ENCODE measurements at regions not wholly inside any gene's neighbourhood (a gene's known extent, or its start where the extent isn't known, plus 50 kb on each side); places are given as distances from the start of the nearest gene placed in this dataset.

- Histone ChIP-seq H3K4me3 (ENCODE audit: low read length) (no peak overlapping the region), H3K4me1 (ENCODE audit: insufficient read depth, low read length) (no peaks in the 10 kb centered on the region), H3K27me3 (ENCODE audit: control insufficient read depth in 1 of 2, insufficient read depth in 2 of 2, low read length in 2 of 2) (no peaks in the 10 kb centered on the region), H3K9me3 (ENCODE audit: control insufficient read depth in 1 of 2, insufficient read depth in 1 of 2, low read length in 2 of 2) (no peaks in the 10 kb centered on the region), H3K36me3 (ENCODE audit: insufficient read depth, low read length) (no peaks in the 10 kb centered on the region), H3K27ac (ENCODE audit: low read depth in 1 of 2, low read length in 2 of 2) (no peak overlapping the region)
- H3K27me3 Mint-ChIP-seq: no peaks in the 10 kb centered on the region
- intact Hi-C loops (cut with DNase I, micrococcal nuclease): no loop called here
- no peak overlapping the region for H3K4me3 Mint-ChIP-seq
- H3K27ac Mint-ChIP-seq: no peak overlapping the region
- no peak for DNase-seq
- POLR2A ChIA-PET: no interaction called here
- no peaks in the 10 kb centered on the region for H3K4me1 Mint-ChIP-seq (ENCODE audit: low read depth)
- H3K36me3 Mint-ChIP-seq (ENCODE audit: low read depth): no peaks in the 10 kb centered on the region
- ATAC-seq (ENCODE audit: poor library complexity): no peak
- CTCF ChIA-PET: interaction anchor here (1.6 kb wide), 1 partner anchor 16 kb away, joined by 5 read pairs; no protein-coding TSS in a partner anchor
- TF ChIP-seq CTCF (IDR thresholded peaks at IDR 0.05): no peak
- no peaks in the 10 kb centered on the region for H3K9me3 Mint-ChIP-seq
Measured at GRCh38 chr3:17825298-17825697, 82.9 kb upstream of the TBC1D5 start.

- Mint-ChIP-seq H3K9me3 (no peaks in the 10 kb centered on the region), H3K4me1 (ENCODE audit: low read depth) (no peaks in the 10 kb centered on the region), H3K27me3 (no peaks in the 10 kb centered on the region), H3K27ac (no peak overlapping the region), H3K36me3 (ENCODE audit: low read depth) (no peaks in the 10 kb centered on the region), H3K4me3 (no peak overlapping the region)
- ChIA-PET CTCF (interaction anchor here (1.6 kb wide), 1 partner anchor 17 kb away, joined by 5 read pairs; no protein-coding TSS in a partner anchor), POLR2A (no interaction called here)
- intact Hi-C loops (cut with DNase I, micrococcal nuclease): no loop called here
- no peaks in the 10 kb centered on the region for H3K27me3 ChIP-seq (ENCODE audit: control insufficient read depth in 1 of 2, insufficient read depth in 2 of 2, low read length in 2 of 2)
- H3K36me3 ChIP-seq (ENCODE audit: insufficient read depth, low read length): no peaks in the 10 kb centered on the region
- no peak for TF ChIP-seq CTCF (IDR thresholded peaks at IDR 0.05)
- no peak overlapping the region for H3K4me3 ChIP-seq (ENCODE audit: low read length)
- H3K4me1 ChIP-seq (ENCODE audit: insufficient read depth, low read length): no peaks in the 10 kb centered on the region
- ATAC-seq (ENCODE audit: poor library complexity) (no peak), DNase-seq (no peak)
- H3K9me3 ChIP-seq (ENCODE audit: control insufficient read depth in 1 of 2, insufficient read depth in 1 of 2, low read length in 2 of 2): no peaks in the 10 kb centered on the region
- no peak overlapping the region for H3K27ac ChIP-seq (ENCODE audit: low read depth in 1 of 2, low read length in 2 of 2)
Measured at GRCh38 chr3:17823816-17824215, 81.4 kb upstream of the TBC1D5 start.

- ATAC-seq (ENCODE audit: poor library complexity) (no peak), DNase-seq (no peak)
- no peak for TF ChIP-seq CTCF (IDR thresholded peaks at IDR 0.05)
- intact Hi-C loops (cut with DNase I, micrococcal nuclease): no loop called here
- Mint-ChIP-seq H3K4me1 (ENCODE audit: low read depth) (no peaks in the 10 kb centered on the region), H3K27ac (no peak overlapping the region), H3K27me3 (no peaks in the 10 kb centered on the region), H3K9me3 (no peaks in the 10 kb centered on the region), H3K36me3 (ENCODE audit: low read depth) (no peaks in the 10 kb centered on the region), H3K4me3 (no peak overlapping the region)
- Histone ChIP-seq H3K27ac (ENCODE audit: low read depth in 1 of 2, low read length in 2 of 2) (no peak overlapping the region), H3K4me1 (ENCODE audit: insufficient read depth, low read length) (no peaks in the 10 kb centered on the region), H3K36me3 (ENCODE audit: insufficient read depth, low read length) (no peaks in the 10 kb centered on the region), H3K27me3 (ENCODE audit: control insufficient read depth in 1 of 2, insufficient read depth in 2 of 2, low read length in 2 of 2) (no peaks in the 10 kb centered on the region), H3K4me3 (ENCODE audit: low read length) (no peak overlapping the region), H3K9me3 (ENCODE audit: control insufficient read depth in 1 of 2, insufficient read depth in 1 of 2, low read length in 2 of 2) (no peaks in the 10 kb centered on the region)
- CTCF ChIA-PET: no interaction called here
- POLR2A ChIA-PET: no interaction called here
Measured at GRCh38 chr3:17823036-17823435, 80.6 kb upstream of the TBC1D5 start.
